PC-3 (cell line): ENCODE measurements at regions not wholly inside any gene's neighbourhood (a gene's known extent, or its start where the extent isn't known, plus 50 kb on each side); places are given as distances from the start of the nearest gene placed in this dataset.
"Not testable (repeated sequence)": the region's sequence is repeated elsewhere in the genome, so short reads cannot be mapped to it uniquely, and the experiment has no call there.

Source experiments
- EZH2 ChIP-seq: fragments of 300-600 bp; sonication (generic); IDR thresholded peaks from one replicate; pipeline ENCODE4 v1.6.1; 2017; ENCODE audit warnings: antibody characterized with exemption, mild to moderate bottlenecking, low read length; ENCODE audit not compliant: unreplicated experiment
- EZH2phosphoT487 ChIP-seq: fragments of 300-600 bp; sonication (generic); IDR thresholded peaks from 2 replicates; pipeline ENCODE4 v1.6.1; 2018; ENCODE audit warnings: mild to moderate bottlenecking, antibody characterized with exemption, low read length, borderline replicate concordance
- TF ChIP-seq, protein P1 (sequence below): fragments of 300-600 bp; sonication (generic); conservative IDR thresholded peaks from 2 replicates; pipeline ENCODE4 v1.5.1; 2017; ENCODE audit warnings: antibody characterized with exemption, low read depth, mild to moderate bottlenecking, low read length

DNA sequence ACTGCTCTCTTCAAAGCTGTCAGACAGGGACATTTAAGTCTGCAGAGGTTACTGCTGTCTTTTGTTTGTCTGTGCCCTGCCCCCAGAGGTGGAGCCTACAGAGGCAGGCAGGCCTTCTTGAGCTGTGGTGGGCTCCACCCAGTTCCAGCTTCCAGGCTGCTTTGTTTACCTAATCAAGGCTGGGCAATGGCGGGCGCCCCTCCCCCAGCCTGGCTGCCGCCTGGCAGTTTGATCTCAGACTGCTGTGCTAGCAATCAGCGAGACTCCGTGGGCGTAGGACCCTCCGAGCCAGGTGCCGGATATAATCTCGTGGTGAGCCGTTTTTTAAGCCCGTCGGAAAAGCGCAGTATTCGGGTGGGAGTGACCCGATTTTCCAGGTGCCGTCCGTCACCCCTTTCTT, 942.3 kb downstream of the TLE1 start:
- TF ChIP-seq EZH2, EZH2phosphoT487: not testable (repeated sequence)
- TF ChIP-seq, protein P1, sequence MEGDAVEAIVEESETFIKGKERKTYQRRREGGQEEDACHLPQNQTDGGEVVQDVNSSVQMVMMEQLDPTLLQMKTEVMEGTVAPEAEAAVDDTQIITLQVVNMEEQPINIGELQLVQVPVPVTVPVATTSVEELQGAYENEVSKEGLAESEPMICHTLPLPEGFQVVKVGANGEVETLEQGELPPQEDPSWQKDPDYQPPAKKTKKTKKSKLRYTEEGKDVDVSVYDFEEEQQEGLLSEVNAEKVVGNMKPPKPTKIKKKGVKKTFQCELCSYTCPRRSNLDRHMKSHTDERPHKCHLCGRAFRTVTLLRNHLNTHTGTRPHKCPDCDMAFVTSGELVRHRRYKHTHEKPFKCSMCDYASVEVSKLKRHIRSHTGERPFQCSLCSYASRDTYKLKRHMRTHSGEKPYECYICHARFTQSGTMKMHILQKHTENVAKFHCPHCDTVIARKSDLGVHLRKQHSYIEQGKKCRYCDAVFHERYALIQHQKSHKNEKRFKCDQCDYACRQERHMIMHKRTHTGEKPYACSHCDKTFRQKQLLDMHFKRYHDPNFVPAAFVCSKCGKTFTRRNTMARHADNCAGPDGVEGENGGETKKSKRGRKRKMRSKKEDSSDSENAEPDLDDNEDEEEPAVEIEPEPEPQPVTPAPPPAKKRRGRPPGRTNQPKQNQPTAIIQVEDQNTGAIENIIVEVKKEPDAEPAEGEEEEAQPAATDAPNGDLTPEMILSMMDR: not testable (repeated sequence)
